ENCODE measurements at regions not wholly inside any gene's neighbourhood (a gene's known extent, or its start where the extent isn't known, plus 50 kb on each side); places are given as distances from the start of the nearest gene placed in this dataset.
"Not testable (repeated sequence)": the region's sequence is repeated elsewhere in the genome, so short reads cannot be mapped to it uniquely, and the experiment has no call there.

DNA sequence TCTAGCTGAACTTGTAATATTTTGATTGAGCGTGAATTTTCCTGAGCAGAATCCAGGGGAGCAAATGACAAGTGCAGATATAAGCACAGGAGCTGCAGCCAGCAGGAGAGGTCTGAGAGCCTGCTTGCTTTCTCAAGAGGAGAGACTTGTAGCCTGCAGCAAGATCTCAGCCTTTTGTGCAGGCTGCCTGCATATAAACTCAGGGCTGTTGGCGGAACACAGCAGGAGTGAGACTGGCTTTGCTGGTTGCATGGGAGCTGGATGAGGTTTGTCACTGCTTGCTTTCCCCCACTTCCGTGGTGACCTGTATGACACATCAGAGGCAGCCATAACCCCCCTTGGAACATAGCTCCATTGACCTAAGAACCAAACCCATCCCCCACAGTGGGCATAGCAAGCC lies 725.4 kb upstream of the RGS18 start:
- ChIA-PET CTCF (no interaction called here), POLR2A (no interaction called here)
- no peaks in the 10 kb centered on the region for H3K27me3 Mint-ChIP-seq
- peaks cover 5 to 33% (median 19%) of the 10 kb centered on the region in 11 donors for H3K9me3 Mint-ChIP-seq
- no peaks in the 10 kb centered on the region for H3K27me3 ChIP-seq (ENCODE audit: control insufficient read depth in 2 of 2, insufficient read depth in 2 of 2, low read length in 2 of 2)
- H3K4me1 ChIP-seq (ENCODE audit: control insufficient read depth in 2 of 2, insufficient read depth in 2 of 2, low read length in 2 of 2), result no peaks in the 10 kb centered on the region
- peaks cover 0 to 5% (median 4%) of the 10 kb centered on the region in 3 experiments for H3K9me3 ChIP-seq (ENCODE audit: control insufficient read depth in 2 of 3, low read length in 3 of 3)
- H3K36me3 Mint-ChIP-seq, result no peaks in the 10 kb centered on the region
- no peak overlapping the region for H3K4me3 Mint-ChIP-seq
- no peaks in the 10 kb centered on the region for H3K36me3 ChIP-seq (ENCODE audit: control insufficient read depth in 2 of 3, insufficient read depth in 3 of 3, low read length in 3 of 3)
- no peak overlapping the region for H3K27ac Mint-ChIP-seq
- intact Hi-C loops (cut with micrococcal nuclease), result no loop called here
- no peak for ATAC-seq
- H3K4me3 ChIP-seq (ENCODE audit: low read length), result no peak overlapping the region
- no peaks in the 10 kb centered on the region for H3K4me1 Mint-ChIP-seq
- no peak for DNase-seq
- H3K27ac ChIP-seq (ENCODE audit: low read depth, low read length), result no peak overlapping the region

DNA sequence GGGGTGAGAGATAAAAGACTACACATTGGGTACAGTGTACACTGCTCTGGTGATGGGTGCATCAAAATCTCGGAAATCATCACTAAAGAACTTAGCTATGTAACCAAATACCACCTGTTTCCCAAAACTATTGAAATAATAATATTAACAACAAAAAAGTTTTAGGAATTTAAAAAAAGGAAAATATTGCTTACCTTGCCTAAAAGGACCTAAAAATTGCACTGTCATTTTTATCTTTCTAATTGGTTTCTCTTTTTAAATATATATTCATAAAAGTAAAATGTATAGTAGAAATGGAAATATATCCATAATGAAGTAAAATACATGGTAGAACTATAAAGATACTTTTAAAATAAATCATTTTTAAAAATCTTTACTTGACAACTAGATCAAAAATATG lies 719.3 kb upstream of the RGS18 start:
- H3K4me1 ChIP-seq (ENCODE audit: control insufficient read depth in 2 of 2, insufficient read depth in 2 of 2, low read length in 2 of 2), result no peaks in the 10 kb centered on the region
- no peaks in the 10 kb centered on the region for H3K27me3 Mint-ChIP-seq
- no peaks in the 10 kb centered on the region for H3K36me3 ChIP-seq (ENCODE audit: control insufficient read depth in 2 of 3, insufficient read depth in 3 of 3, low read length in 3 of 3)
- no peak for ATAC-seq
- no peak overlapping the region for H3K4me3 ChIP-seq (ENCODE audit: low read length)
- no peak overlapping the region for H3K27ac ChIP-seq (ENCODE audit: low read depth, low read length)
- no peak for DNase-seq
- H3K4me3 Mint-ChIP-seq, result no peak overlapping the region
- H3K9me3 ChIP-seq (ENCODE audit: control insufficient read depth in 2 of 3, low read length in 3 of 3), result peaks cover 0 to 6% (median 4%) of the 10 kb centered on the region in 3 experiments
- intact Hi-C loops (cut with micrococcal nuclease), result no loop called here
- ChIA-PET CTCF (no interaction called here), POLR2A (no interaction called here)
- H3K4me1 Mint-ChIP-seq, result no peaks in the 10 kb centered on the region
- no peak overlapping the region for H3K27ac Mint-ChIP-seq
- H3K9me3 Mint-ChIP-seq, result peaks cover 0 to 32% (median 14%) of the 10 kb centered on the region in 11 donors
- H3K36me3 Mint-ChIP-seq, result no peaks in the 10 kb centered on the region
- H3K27me3 ChIP-seq (ENCODE audit: control insufficient read depth in 2 of 2, insufficient read depth in 2 of 2, low read length in 2 of 2), result no peaks in the 10 kb centered on the region

DNA sequence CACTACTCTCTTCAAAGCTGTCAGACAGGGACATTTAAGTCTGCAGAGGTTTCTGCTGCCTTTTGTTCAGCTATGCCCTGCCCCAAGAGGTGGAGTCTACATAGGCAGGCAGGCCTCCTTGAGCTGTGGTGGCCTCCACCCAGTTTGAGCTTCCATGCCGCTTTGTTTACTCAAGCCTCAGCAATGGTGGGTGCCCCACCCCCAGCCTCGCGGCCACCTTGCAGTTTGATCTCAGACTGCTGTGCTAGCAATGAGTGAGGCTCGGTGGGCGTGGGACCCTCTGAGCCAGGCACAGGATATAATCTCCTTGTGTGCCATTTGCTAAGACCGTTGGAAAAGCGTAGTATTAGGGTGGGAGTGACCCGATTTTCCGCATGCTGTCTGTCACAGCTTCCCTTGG lies 710.0 kb upstream of the RGS18 start:
- POLR2A ChIA-PET, result not testable (repeated sequence)

DNA sequence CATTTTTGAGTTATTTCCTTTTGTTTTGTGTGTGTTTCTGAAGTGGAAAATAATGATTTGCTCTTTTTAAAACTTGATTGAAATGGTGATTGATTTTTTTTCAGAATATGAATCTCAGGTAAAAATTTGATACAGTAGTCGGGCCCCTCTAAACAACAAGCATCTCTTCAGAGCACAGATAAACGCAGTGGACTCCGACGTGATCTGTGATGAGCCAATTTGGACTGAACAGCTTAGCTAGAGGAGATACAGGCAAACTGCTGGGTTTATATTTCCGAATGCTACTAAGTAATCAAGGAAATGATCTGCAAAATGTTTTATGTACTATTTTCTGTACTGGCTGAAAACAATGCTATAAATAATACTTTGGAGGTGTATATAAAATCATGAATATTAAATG lies 705.7 kb upstream of the RGS18 start:
- H3K36me3 ChIP-seq (ENCODE audit: control insufficient read depth in 2 of 3, insufficient read depth in 3 of 3, low read length in 3 of 3), result no peaks in the 10 kb centered on the region
- Mint-ChIP-seq H3K27me3 (no peaks in the 10 kb centered on the region), H3K4me3 (no peak overlapping the region), H3K4me1 (no peaks in the 10 kb centered on the region), H3K36me3 (no peaks in the 10 kb centered on the region), H3K27ac (no peak overlapping the region), H3K9me3 (peaks cover 0 to 9% (median 3%) of the 10 kb centered on the region in 11 donors)
- ChIA-PET POLR2A (no interaction called here), CTCF (no interaction called here)
- no peak overlapping the region for H3K4me3 ChIP-seq (ENCODE audit: low read length)
- H3K9me3 ChIP-seq (ENCODE audit: control insufficient read depth in 2 of 3, low read length in 3 of 3), result no peaks in the 10 kb centered on the region
- ATAC-seq (no peak), DNase-seq (no peak)
- no peaks in the 10 kb centered on the region for H3K27me3 ChIP-seq (ENCODE audit: control insufficient read depth in 2 of 2, insufficient read depth in 2 of 2, low read length in 2 of 2)
- intact Hi-C loops (cut with micrococcal nuclease), result no loop called here
- no peak overlapping the region for H3K27ac ChIP-seq (ENCODE audit: low read depth, low read length)
- no peaks in the 10 kb centered on the region for H3K4me1 ChIP-seq (ENCODE audit: control insufficient read depth in 2 of 2, insufficient read depth in 2 of 2, low read length in 2 of 2)

More for the DNA sequence above, 710.0 kb upstream of the RGS18 start:
- CTCF ChIA-PET; H3K36me3 Mint-ChIP-seq; intact Hi-C loops (cut with micrococcal nuclease); H3K4me1 ChIP-seq (ENCODE audit: control insufficient read depth in 2 of 2, insufficient read depth in 2 of 2, low read length in 2 of 2); H3K27me3 ChIP-seq (ENCODE audit: control insufficient read depth in 2 of 2, insufficient read depth in 2 of 2, low read length in 2 of 2); ATAC-seq; H3K4me1 Mint-ChIP-seq; H3K27me3 Mint-ChIP-seq; H3K36me3 ChIP-seq (ENCODE audit: control insufficient read depth in 2 of 3, insufficient read depth in 3 of 3, low read length in 3 of 3); DNase-seq; H3K9me3 ChIP-seq (ENCODE audit: control insufficient read depth in 2 of 3, low read length in 3 of 3); H3K4me3 Mint-ChIP-seq; H3K27ac Mint-ChIP-seq; H3K4me3 ChIP-seq (ENCODE audit: low read length); H3K27ac ChIP-seq (ENCODE audit: low read depth, low read length): not testable (repeated sequence)
- H3K9me3 Mint-ChIP-seq, result peaks cover 2 to 16% (median 11%) of the 10 kb centered on the region in 11 donors

DNA sequence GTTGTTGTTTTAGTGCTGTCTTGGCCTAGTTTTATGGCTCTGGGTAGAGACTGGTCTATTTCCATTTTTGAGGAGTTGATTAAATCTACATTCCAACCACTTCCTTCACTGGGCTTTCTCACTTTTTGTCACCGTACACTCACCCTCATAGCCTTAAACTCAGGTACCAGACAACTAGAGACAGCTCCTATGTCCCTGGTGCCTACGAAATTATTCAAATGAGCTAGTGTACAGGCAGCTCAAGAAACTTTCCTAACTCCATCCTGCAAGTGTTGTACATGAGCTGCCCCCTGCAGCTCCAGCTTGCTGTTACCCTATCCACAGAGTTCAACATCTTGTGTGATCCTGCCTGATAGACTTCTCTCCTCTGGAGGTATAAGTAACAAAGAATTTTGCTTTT lies 704.8 kb upstream of the RGS18 start:
- POLR2A ChIA-PET, result no interaction called here
- Histone ChIP-seq H3K27ac (ENCODE audit: low read depth, low read length) (no peak overlapping the region), H3K36me3 (ENCODE audit: control insufficient read depth in 2 of 3, insufficient read depth in 3 of 3, low read length in 3 of 3) (no peaks in the 10 kb centered on the region), H3K27me3 (ENCODE audit: control insufficient read depth in 2 of 2, insufficient read depth in 2 of 2, low read length in 2 of 2) (no peaks in the 10 kb centered on the region), H3K9me3 (ENCODE audit: control insufficient read depth in 2 of 3, low read length in 3 of 3) (no peaks in the 10 kb centered on the region), H3K4me3 (ENCODE audit: low read length) (no peak overlapping the region), H3K4me1 (ENCODE audit: control insufficient read depth in 2 of 2, insufficient read depth in 2 of 2, low read length in 2 of 2) (no peaks in the 10 kb centered on the region)
- peaks cover 0 to 11% (median 3%) of the 10 kb centered on the region in 11 donors for H3K9me3 Mint-ChIP-seq
- H3K4me3 Mint-ChIP-seq, result no peak overlapping the region
- no peaks in the 10 kb centered on the region for H3K4me1 Mint-ChIP-seq
- ATAC-seq (no peak), DNase-seq (no peak)
- H3K27me3 Mint-ChIP-seq, result no peaks in the 10 kb centered on the region
- no peak overlapping the region for H3K27ac Mint-ChIP-seq
- no peaks in the 10 kb centered on the region for H3K36me3 Mint-ChIP-seq
- CTCF ChIA-PET, result no interaction called here
- intact Hi-C loops (cut with micrococcal nuclease), result no loop called here

DNA sequence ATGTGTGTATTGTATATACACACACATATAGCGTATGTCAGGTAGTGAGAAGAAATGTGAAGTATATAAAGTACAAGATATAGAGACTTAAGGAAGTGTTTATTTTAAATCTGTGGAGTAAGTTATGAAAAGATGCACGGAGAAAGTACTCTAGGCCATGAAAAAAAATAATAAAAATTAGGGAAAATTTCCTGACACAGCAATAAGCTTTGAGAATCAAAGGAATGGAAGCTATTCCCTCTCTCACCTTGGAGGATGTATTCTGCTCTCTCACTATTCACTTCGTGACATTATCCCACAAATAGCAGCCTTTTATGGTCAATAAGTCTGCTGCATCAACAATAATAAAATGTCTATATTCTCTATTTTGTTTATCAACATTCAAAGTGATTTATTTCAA lies 700.4 kb upstream of the RGS18 start:
- DNase-seq (no peak), ATAC-seq (no peak)
- H3K4me3 ChIP-seq (ENCODE audit: low read length), result no peak overlapping the region
- CTCF ChIA-PET, result no interaction called here
- H3K9me3 Mint-ChIP-seq, result peaks cover 0 to 17% (median 1%) of the 10 kb centered on the region in 11 donors
- no peaks in the 10 kb centered on the region for H3K4me1 Mint-ChIP-seq
- H3K9me3 ChIP-seq (ENCODE audit: control insufficient read depth in 2 of 3, low read length in 3 of 3), result no peaks in the 10 kb centered on the region
- H3K4me3 Mint-ChIP-seq, result no peak overlapping the region
- H3K27me3 ChIP-seq (ENCODE audit: control insufficient read depth in 2 of 2, insufficient read depth in 2 of 2, low read length in 2 of 2), result no peaks in the 10 kb centered on the region
- POLR2A ChIA-PET, result no interaction called here
- no peak overlapping the region for H3K27ac ChIP-seq (ENCODE audit: low read depth, low read length)
- H3K4me1 ChIP-seq (ENCODE audit: control insufficient read depth in 2 of 2, insufficient read depth in 2 of 2, low read length in 2 of 2), result no peaks in the 10 kb centered on the region
- H3K36me3 ChIP-seq (ENCODE audit: control insufficient read depth in 2 of 3, insufficient read depth in 3 of 3, low read length in 3 of 3), result no peaks in the 10 kb centered on the region
- no peaks in the 10 kb centered on the region for H3K36me3 Mint-ChIP-seq
- no peaks in the 10 kb centered on the region for H3K27me3 Mint-ChIP-seq
- intact Hi-C loops (cut with micrococcal nuclease), result no loop called here
- H3K27ac Mint-ChIP-seq, result no peak overlapping the region

DNA sequence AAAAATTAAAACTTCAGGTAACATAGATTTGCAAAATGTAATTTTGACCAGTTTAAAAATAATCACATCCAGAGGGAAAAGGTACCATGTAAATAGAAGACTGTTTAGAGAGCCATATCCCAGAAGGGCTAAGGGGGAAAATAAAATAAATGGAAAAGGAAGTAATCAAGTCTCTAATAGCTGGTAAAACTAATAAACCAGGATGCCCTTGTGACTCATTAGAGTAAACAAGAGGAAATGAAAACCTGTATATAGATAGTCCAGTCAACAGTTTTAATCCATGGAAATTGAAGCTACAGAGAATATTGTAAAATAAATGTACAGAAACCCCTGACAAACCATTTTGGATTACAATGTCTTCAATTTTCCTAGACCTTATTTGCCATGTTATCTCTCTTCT lies 698.0 kb upstream of the RGS18 start:
- no peaks in the 10 kb centered on the region for H3K27me3 Mint-ChIP-seq
- no peak overlapping the region for H3K27ac Mint-ChIP-seq
- POLR2A ChIA-PET, result no interaction called here
- DNase-seq (no peak), ATAC-seq (no peak)
- CTCF ChIA-PET, result no interaction called here
- Histone ChIP-seq H3K27me3 (ENCODE audit: control insufficient read depth in 2 of 2, insufficient read depth in 2 of 2, low read length in 2 of 2) (no peaks in the 10 kb centered on the region), H3K4me1 (ENCODE audit: control insufficient read depth in 2 of 2, insufficient read depth in 2 of 2, low read length in 2 of 2) (no peaks in the 10 kb centered on the region), H3K4me3 (ENCODE audit: low read length) (no peak overlapping the region), H3K36me3 (ENCODE audit: control insufficient read depth in 2 of 3, insufficient read depth in 3 of 3, low read length in 3 of 3) (no peaks in the 10 kb centered on the region), H3K27ac (ENCODE audit: low read depth, low read length) (no peak overlapping the region), H3K9me3 (ENCODE audit: control insufficient read depth in 2 of 3, low read length in 3 of 3) (no peaks in the 10 kb centered on the region)
- peaks cover 0 to 17% (median 1%) of the 10 kb centered on the region in 11 donors for H3K9me3 Mint-ChIP-seq
- H3K36me3 Mint-ChIP-seq, result no peaks in the 10 kb centered on the region
- no peak overlapping the region for H3K4me3 Mint-ChIP-seq
- no peaks in the 10 kb centered on the region for H3K4me1 Mint-ChIP-seq
- intact Hi-C loops (cut with micrococcal nuclease), result no loop called here

Data from naive thymus-derived CD4-positive, alpha-beta T cell (primary cell).